OCI-LY7 (cell line): ENCODE measurements at regions not wholly inside any gene's neighbourhood (a gene's known extent, or its start where the extent isn't known, plus 50 kb on each side); places are given as distances from the start of the nearest gene placed in this dataset.

ENCODE experiments used
- BruUV-seq: library from RNA; stranded (reverse); fragments of 400-500 nt; replicated peaks from 2 replicates; lab custom pipeline; 2021; lab: Mats Ljungman, UMichigan
- CTCF ChIA-PET: fragments of 300-600 bp; sonication (Branson Sonifier 250); formaldehyde crosslinking; loops from one replicate; lab custom pipeline; 2022; ENCODE audit warnings: antibody characterized with exemption; ENCODE audit not compliant: unreplicated experiment; lab: Charles Lee
- POLR2A ChIA-PET: fragments of 300-600 bp; sonication (Branson Sonifier 250); formaldehyde crosslinking; loops from one replicate; lab custom pipeline; 2022; ENCODE audit warnings: antibody characterized with exemption; lab: Charles Lee
- DNase-seq: peaks from one replicate; pipeline ENCODE4 v3.0.0-alpha.2; 2015; ENCODE audit warnings: low spot score
- H2AFZ ChIP-seq: fragments of 200-600 bp; sonication (generic), shearing (Covaris generic); 2 replicates; pipeline ENCODE4 v1.6.1; 2014; ENCODE audit warnings: mild to moderate bottlenecking, antibody characterized with exemption, low read length, moderate library complexity
- H3K27ac ChIP-seq: fragments of 200-600 bp; sonication (generic); 2 replicates; pipeline ENCODE4 v1.5.1; 2014; ENCODE audit warnings: mixed run types, low read depth, mild to moderate bottlenecking, moderate library complexity, low read length, inconsistent platforms; ENCODE audit not compliant: poor library complexity, severe bottlenecking
- H3K36me3 ChIP-seq: fragments of 200-600 bp; sonication (generic); 2 replicates; pipeline ENCODE4 v1.6.1; 2014; ENCODE audit warnings: mild to moderate bottlenecking, antibody characterized with exemption, low read length, moderate library complexity, mixed read lengths; ENCODE audit not compliant: insufficient read depth
- H3K4me1 ChIP-seq: fragments of 200-600 bp; sonication (generic); 2 replicates; pipeline ENCODE4 v1.5.1; 2014; ENCODE audit warnings: mild to moderate bottlenecking, low read length; ENCODE audit not compliant: insufficient read depth, poor library complexity, severe bottlenecking
- H3K4me2 ChIP-seq: fragments of 200-600 bp; sonication (generic); 2 replicates; pipeline ENCODE4 v1.6.1; 2014; ENCODE audit warnings: mild to moderate bottlenecking, low read length
- H3K4me3 ChIP-seq: fragments of 200-600 bp; sonication (generic); 2 replicates; pipeline ENCODE4 v1.5.1; 2014; ENCODE audit warnings: mild to moderate bottlenecking, low read depth, low read length; ENCODE audit not compliant: poor library complexity, severe bottlenecking
- H3K79me2 ChIP-seq: fragments of 200-600 bp; sonication (generic); 2 replicates; pipeline ENCODE4 v1.6.1; 2016; ENCODE audit warnings: low read depth, mild to moderate bottlenecking, low read length, moderate library complexity, mixed read lengths; ENCODE audit not compliant: insufficient read depth
- H3K9me2 ChIP-seq: fragments of 200-600 bp; sonication (generic); 2 replicates; pipeline ENCODE4 v1.6.1; 2016; ENCODE audit warnings: mild to moderate bottlenecking, low read length, mixed read lengths; ENCODE audit not compliant: insufficient read depth
- H3K9me3 ChIP-seq: fragments of 200-600 bp; sonication (generic); 2 replicates; pipeline ENCODE4 v1.6.1; 2014; ENCODE audit warnings: mild to moderate bottlenecking, mixed run types, low read length, mixed read lengths
- H4K20me1 ChIP-seq: fragments of 200-600 bp; sonication (generic); 2 replicates; pipeline ENCODE4 v1.6.1; 2014; ENCODE audit warnings: mild to moderate bottlenecking, antibody characterized with exemption, low read length, moderate library complexity, mixed read lengths; ENCODE audit not compliant: insufficient read depth
- EZH2phosphoT487 ChIP-seq: fragments of 200-600 bp; sonication (generic); IDR thresholded peaks from 2 replicates; pipeline ENCODE4 v1.6.1; 2018; ENCODE audit warnings: low read depth, borderline replicate concordance, mild to moderate bottlenecking, mixed run types, antibody characterized with exemption, low read length, moderate library complexity, mixed read lengths
- intact Hi-C: fragments of 100-400 bp; cut with micrococcal nuclease; formaldehyde crosslinking; loops from one replicate; pipeline ENCODE4 v1.10.0; 2022; ENCODE audit not compliant: unreplicated experiment
- TF ChIP-seq, protein P1 (sequence below): fragments of 200-600 bp; sonication (generic); conservative IDR thresholded peaks from 2 replicates; pipeline ENCODE4 v1.5.1; 2014; ENCODE audit warnings: mild to moderate bottlenecking, antibody characterized with exemption, low read length, moderate library complexity, mixed read lengths

DNA sequence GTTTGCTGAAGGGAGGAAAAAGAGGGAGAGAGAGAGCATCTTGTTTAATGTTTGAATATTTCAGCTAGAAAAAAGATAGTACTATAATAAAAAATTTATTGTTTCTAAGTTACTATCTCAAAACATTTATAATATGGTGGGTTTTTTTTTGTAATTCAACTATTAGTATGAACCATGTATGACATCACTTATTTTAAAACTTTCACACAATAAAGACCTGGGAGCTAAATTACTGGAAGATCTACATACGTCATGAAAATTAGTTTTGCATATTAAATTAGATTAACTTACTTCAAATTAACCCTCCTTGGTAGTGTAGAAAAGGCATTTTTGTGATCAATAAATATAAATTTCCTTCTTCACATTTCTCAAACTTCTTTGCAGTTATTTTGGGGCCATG lies 432.0 kb upstream of the SLIT2 start:
- POLR2A ChIA-PET = interaction anchor here (0.6 to 0.7 kb wide), 2 partner anchors 572 to 1333 kb away, joined by 3 read pairs; no protein-coding TSS in a partner anchor
- Histone ChIP-seq H3K36me3 (no peaks in the 10 kb centered on the region), H3K4me1 (no peaks in the 10 kb centered on the region), H3K27ac (no peak overlapping the region), H3K79me2 (no peaks in the 10 kb centered on the region), H3K4me3 (no peak overlapping the region), H3K9me3 (no peaks in the 10 kb centered on the region), H3K4me2 (no peak overlapping the region), H3K9me2 (no peaks in the 10 kb centered on the region), H4K20me1 (no peaks in the 10 kb centered on the region), H2AFZ (no peak overlapping the region)
- no TSS peak for BruUV-seq
- intact Hi-C loops = no loop called here
- TF ChIP-seq, protein P1, sequence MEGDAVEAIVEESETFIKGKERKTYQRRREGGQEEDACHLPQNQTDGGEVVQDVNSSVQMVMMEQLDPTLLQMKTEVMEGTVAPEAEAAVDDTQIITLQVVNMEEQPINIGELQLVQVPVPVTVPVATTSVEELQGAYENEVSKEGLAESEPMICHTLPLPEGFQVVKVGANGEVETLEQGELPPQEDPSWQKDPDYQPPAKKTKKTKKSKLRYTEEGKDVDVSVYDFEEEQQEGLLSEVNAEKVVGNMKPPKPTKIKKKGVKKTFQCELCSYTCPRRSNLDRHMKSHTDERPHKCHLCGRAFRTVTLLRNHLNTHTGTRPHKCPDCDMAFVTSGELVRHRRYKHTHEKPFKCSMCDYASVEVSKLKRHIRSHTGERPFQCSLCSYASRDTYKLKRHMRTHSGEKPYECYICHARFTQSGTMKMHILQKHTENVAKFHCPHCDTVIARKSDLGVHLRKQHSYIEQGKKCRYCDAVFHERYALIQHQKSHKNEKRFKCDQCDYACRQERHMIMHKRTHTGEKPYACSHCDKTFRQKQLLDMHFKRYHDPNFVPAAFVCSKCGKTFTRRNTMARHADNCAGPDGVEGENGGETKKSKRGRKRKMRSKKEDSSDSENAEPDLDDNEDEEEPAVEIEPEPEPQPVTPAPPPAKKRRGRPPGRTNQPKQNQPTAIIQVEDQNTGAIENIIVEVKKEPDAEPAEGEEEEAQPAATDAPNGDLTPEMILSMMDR = no peak
- TF ChIP-seq EZH2phosphoT487 = no peak
- CTCF ChIA-PET = no interaction called here
- DNase-seq = no peak

DNA sequence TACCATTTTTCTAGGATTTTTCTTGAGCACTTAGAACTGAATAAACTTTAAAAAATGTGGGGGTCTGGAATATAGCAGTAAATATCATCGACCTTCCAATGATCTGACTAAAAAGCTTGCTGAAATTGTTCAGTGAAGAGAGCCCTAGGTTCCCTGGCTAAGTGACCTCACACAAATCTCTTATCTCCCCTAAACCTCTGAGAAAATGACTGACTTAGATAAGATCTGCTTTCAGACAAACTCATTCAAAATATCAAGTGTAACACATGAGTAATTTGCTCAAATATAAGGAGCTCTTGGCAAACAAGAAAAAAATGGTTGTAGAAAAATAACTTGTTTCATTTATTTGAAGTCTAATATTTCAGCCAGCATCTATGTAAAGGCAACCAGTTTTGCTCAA lies 441.7 kb upstream of the SLIT2 start:
- DNase-seq = no peak
- Histone ChIP-seq H3K79me2 (no peaks in the 10 kb centered on the region), H3K27ac (no peak overlapping the region), H3K4me1 (no peaks in the 10 kb centered on the region), H3K9me2 (no peaks in the 10 kb centered on the region), H4K20me1 (no peaks in the 10 kb centered on the region), H3K4me3 (no peak overlapping the region), H3K9me3 (no peaks in the 10 kb centered on the region), H3K4me2 (no peak overlapping the region), H2AFZ (no peak overlapping the region), H3K36me3 (no peaks in the 10 kb centered on the region)
- ChIA-PET CTCF (no interaction called here), POLR2A (interaction anchor here (0.9 to 1.4 kb wide), 3 partner anchors 9 to 1119 kb away, joined by 3 to 4 read pairs (median 3); no protein-coding TSS in a partner anchor)
- intact Hi-C loops = no loop called here
- TF ChIP-seq, protein P1 = no peak
- TF ChIP-seq EZH2phosphoT487 = no peak
- BruUV-seq = no TSS peak

DNA sequence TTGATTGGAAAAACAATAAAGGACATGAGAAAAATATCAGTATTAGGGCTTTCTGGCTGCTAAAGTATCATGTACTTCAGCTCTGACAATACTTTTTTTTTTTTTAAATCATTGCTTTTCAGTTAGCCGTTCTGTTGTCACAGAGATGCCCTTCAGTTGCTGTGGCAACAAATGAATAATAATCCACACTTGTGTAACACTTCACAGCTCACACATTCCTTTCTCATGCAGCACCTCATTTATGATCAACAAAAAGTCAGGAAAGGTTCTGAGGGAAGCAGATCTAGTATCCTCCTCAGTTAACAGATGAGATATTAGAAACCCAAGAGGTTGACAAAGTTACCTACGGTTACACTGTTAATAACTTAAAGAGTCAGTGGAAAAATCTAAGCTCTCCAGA lies 444.2 kb upstream of the SLIT2 start:
- Histone ChIP-seq H3K9me3 (no peaks in the 10 kb centered on the region), H4K20me1 (no peaks in the 10 kb centered on the region), H2AFZ (no peak overlapping the region), H3K4me1 (no peaks in the 10 kb centered on the region), H3K27ac (no peak overlapping the region), H3K4me3 (no peak overlapping the region), H3K9me2 (no peaks in the 10 kb centered on the region), H3K79me2 (no peaks in the 10 kb centered on the region), H3K4me2 (no peak overlapping the region), H3K36me3 (no peaks in the 10 kb centered on the region)
- TF ChIP-seq, protein P1 = no peak
- no peak for TF ChIP-seq EZH2phosphoT487
- POLR2A ChIA-PET = no interaction called here
- no peak for DNase-seq
- CTCF ChIA-PET = no interaction called here
- intact Hi-C loops = no loop called here
- BruUV-seq = no TSS peak
